OCI-LY1 (cell line): ENCODE measurements at regions not wholly inside any gene's neighbourhood (a gene's known extent, or its start where the extent isn't known, plus 50 kb on each side); places are given as distances from the start of the nearest gene placed in this dataset.

Source experiments
- H2AFZ ChIP-seq: fragments of 200-600 bp; sonication (generic), shearing (Covaris generic); 2 replicates; pipeline ENCODE4 v1.6.0; 2014; ENCODE audit warnings: antibody characterized with exemption, mild to moderate bottlenecking, low read length
- H3F3A ChIP-seq: fragments of 200-600 bp; sonication (generic), shearing (Covaris generic); 2 replicates; pipeline ENCODE4 v1.6.0; 2014; ENCODE audit warnings: mild to moderate bottlenecking, antibody characterized with exemption, low read length, moderate library complexity; ENCODE audit not compliant: insufficient read depth
- H3K27ac ChIP-seq: fragments of 200-600 bp; sonication (generic); 2 replicates; pipeline ENCODE4 v1.5.1; 2014; ENCODE audit warnings: low read length, mixed run types, mild to moderate bottlenecking, low read depth; ENCODE audit not compliant: poor library complexity, severe bottlenecking
- H3K27me3 ChIP-seq: fragments of 200-600 bp; sonication (generic); 2 replicates; pipeline ENCODE4 v1.6.0; 2014; ENCODE audit warnings: antibody characterized with exemption, mild to moderate bottlenecking, low read length, moderate library complexity; ENCODE audit not compliant: insufficient read depth
- H3K36me3 ChIP-seq: fragments of 200-600 bp; sonication (generic); 2 replicates; pipeline ENCODE4 v1.6.1; 2014; ENCODE audit warnings: mild to moderate bottlenecking, antibody characterized with exemption, low read length, moderate library complexity, mixed read lengths; ENCODE audit not compliant: insufficient read depth
- H3K4me1 ChIP-seq: fragments of 200-600 bp; sonication (generic); 2 replicates; pipeline ENCODE4 v1.5.1; 2014; ENCODE audit warnings: mild to moderate bottlenecking, low read length, moderate library complexity; ENCODE audit not compliant: insufficient read depth, severe bottlenecking
- H3K4me2 ChIP-seq: fragments of 200-600 bp; sonication (generic), shearing (Covaris generic); 2 replicates; pipeline ENCODE4 v1.6.1; 2014; ENCODE audit warnings: low read length
- H3K4me3 ChIP-seq: fragments of 200-600 bp; sonication (generic); 2 replicates; pipeline ENCODE4 v1.5.1; 2014; ENCODE audit warnings: low read length, low read depth, mild to moderate bottlenecking, mixed read lengths; ENCODE audit not compliant: poor library complexity, severe bottlenecking
- H3K79me2 ChIP-seq: fragments of 200-600 bp; shearing (Covaris generic); 2 replicates; pipeline ENCODE4 v1.6.1; 2016; ENCODE audit warnings: mixed run types, low read length, mixed read lengths; ENCODE audit not compliant: insufficient read depth
- H3K9ac ChIP-seq: fragments of 200-600 bp; sonication (generic), shearing (Covaris generic); 2 replicates; pipeline ENCODE4 v1.6.1; 2014; ENCODE audit warnings: mild to moderate bottlenecking, low read length, mixed read lengths
- H3K9me2 ChIP-seq: fragments of 200-600 bp; sonication (generic), shearing (Covaris generic); 2 replicates; pipeline ENCODE4 v1.6.1; 2014; ENCODE audit warnings: low read depth, mild to moderate bottlenecking, low read length, mixed read lengths
- H3K9me3 ChIP-seq: fragments of 200-600 bp; shearing (Covaris generic); 2 replicates; pipeline ENCODE4 v1.6.1; 2014; ENCODE audit warnings: low read length, mixed read lengths
- H4K20me1 ChIP-seq: fragments of 200-600 bp; sonication (generic), shearing (Covaris generic); 2 replicates; pipeline ENCODE4 v1.6.0; 2016; ENCODE audit warnings: mild to moderate bottlenecking, low read length; ENCODE audit not compliant: insufficient read depth
- CTCF ChIP-seq: fragments of 200-600 bp; sonication (generic), shearing (Covaris generic); IDR thresholded peaks from 2 replicates; pipeline ENCODE4 v1.5.1; 2017; ENCODE audit warnings: mild to moderate bottlenecking, antibody characterized with exemption, low read length, moderate library complexity, mixed read lengths
- EZH2 ChIP-seq: fragments of 200-600 bp; sonication (generic), shearing (Covaris generic); IDR thresholded peaks from 2 replicates; pipeline ENCODE4 v1.8.0; 2017; ENCODE audit warnings: borderline replicate concordance, mixed run types, mild to moderate bottlenecking, antibody characterized with exemption, low read length, moderate library complexity, mixed read lengths

DNA sequence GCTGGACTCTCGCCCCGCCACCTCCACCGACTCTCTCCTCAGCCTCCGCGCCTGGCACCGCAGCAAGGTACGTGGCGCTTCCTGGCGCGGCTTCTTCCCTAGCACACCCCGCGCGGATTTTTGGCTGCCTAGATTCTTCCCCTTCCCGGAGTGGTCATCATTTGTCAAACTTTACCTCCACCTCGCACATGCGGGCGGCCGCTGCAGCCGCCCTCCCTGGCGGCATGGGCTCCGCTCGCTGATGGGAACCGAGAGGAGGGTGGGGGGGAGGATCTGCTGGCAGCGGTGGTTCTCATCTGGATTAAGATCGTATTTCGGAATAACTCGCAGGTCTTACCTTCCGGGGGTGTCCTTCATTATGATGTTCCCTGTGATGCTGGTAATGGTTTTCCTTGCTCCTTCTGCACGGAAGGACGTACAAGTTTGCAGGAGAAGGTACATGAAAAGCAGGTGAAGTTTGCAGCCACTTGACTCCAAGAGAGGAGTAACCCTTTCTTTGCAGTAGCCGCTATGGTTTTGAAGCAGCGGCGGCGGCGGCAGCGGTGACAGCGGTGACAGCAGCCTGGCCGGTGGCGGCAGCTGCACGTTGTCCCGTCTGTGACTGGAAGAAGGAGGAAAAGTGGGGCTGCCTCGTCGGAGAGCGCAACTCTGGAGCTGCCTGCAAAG is 2183.9 kb upstream of the TENM3 start:
- Histone ChIP-seq H3K4me2 (no peak overlapping the region), H3K4me1 (no peaks in the 10 kb centered on the region), H3K27ac (no peak overlapping the region), H3K9ac (no peak overlapping the region), H4K20me1 (no peaks in the 10 kb centered on the region), H2AFZ (no peak overlapping the region), H3K9me3 (no peaks in the 10 kb centered on the region), H3F3A (no peaks in the 10 kb centered on the region), H3K9me2 (no peaks in the 10 kb centered on the region), H3K36me3 (no peaks in the 10 kb centered on the region), H3K4me3 (no peak overlapping the region), H3K79me2 (no peaks in the 10 kb centered on the region), H3K27me3 (no peaks in the 10 kb centered on the region)
- TF ChIP-seq EZH2 (no peak), CTCF (no peak)

- H3K4me1 ChIP-seq: no peaks in the 10 kb centered on the region
- H3F3A ChIP-seq: no peaks in the 10 kb centered on the region
- H3K9me3 ChIP-seq: no peaks in the 10 kb centered on the region
- H3K27ac ChIP-seq: no peak overlapping the region
- H3K27me3 ChIP-seq: no peaks in the 10 kb centered on the region
- no peaks in the 10 kb centered on the region for H3K36me3 ChIP-seq
- no peak overlapping the region for H2AFZ ChIP-seq
- TF ChIP-seq CTCF: no peak
- TF ChIP-seq EZH2: no peak
- H4K20me1 ChIP-seq: no peaks in the 10 kb centered on the region
- no peaks in the 10 kb centered on the region for H3K79me2 ChIP-seq
- H3K9ac ChIP-seq: no peak overlapping the region
- H3K4me3 ChIP-seq: no peak overlapping the region
- H3K4me2 ChIP-seq: no peak overlapping the region
- H3K9me2 ChIP-seq: no peaks in the 10 kb centered on the region
These were observed 2182.9 kb upstream of the TENM3 start for GRCh38 chr4:180060159-180060889.

- H3K4me1 ChIP-seq: no peaks in the 10 kb centered on the region
- H2AFZ ChIP-seq: no peak overlapping the region
- H3K27me3 ChIP-seq: no peaks in the 10 kb centered on the region
- H3K9ac ChIP-seq: no peak overlapping the region
- H3K4me3 ChIP-seq: no peak overlapping the region
- H3K27ac ChIP-seq: no peak overlapping the region
- TF ChIP-seq EZH2 (no peak), CTCF (no peak)
- H3K79me2 ChIP-seq: no peaks in the 10 kb centered on the region
- no peaks in the 10 kb centered on the region for H3K36me3 ChIP-seq
- H3K4me2 ChIP-seq: no peak overlapping the region
- H3K9me2 ChIP-seq: no peaks in the 10 kb centered on the region
- H4K20me1 ChIP-seq: no peaks in the 10 kb centered on the region
- no peaks in the 10 kb centered on the region for H3K9me3 ChIP-seq
- no peaks in the 10 kb centered on the region for H3F3A ChIP-seq
These were observed 2162.1 kb upstream of the TENM3 start for GRCh38 chr4:180081072-180081471.
